HG03196 (cell line): ENCODE measurements at regions not wholly inside any gene's neighbourhood (a gene's known extent, or its start where the extent isn't known, plus 50 kb on each side); places are given as distances from the start of the nearest gene placed in this dataset.

Source experiments
- ATAC-seq: cut with Tn5 transposase; IDR thresholded peaks from one replicate; pipeline ENCODE4 v1.9.1; 2021; ENCODE audit not compliant: unreplicated experiment

DNA sequence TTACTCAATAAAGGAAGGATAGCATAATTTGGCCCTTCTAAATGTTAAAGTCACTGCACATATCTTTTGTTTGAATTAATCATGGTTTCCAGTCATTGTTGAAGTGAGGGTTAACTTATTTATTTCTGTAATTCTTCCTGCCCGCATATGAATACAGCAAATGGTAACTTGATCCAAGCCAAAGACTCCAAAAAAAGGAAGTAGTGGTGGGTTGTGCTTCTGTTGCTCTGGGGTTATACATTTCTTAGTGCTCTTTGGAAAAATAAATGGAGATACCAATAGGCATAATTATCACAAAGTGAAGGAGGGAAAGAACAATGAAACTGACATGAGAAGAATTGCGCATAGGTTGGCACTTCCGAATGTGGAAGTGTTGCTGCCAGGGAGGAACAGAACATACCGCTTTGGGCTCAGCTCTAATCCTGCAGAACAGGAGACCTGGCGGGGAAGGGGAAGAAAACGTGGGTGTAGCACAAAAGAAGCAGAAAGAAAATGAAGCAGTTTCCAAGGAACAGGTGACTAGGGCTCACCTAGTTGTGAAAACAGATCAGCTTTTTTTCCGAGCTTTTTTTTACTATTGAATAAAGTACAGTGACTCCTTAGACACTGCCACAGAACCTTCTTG is 69.7 kb upstream of the TAF11L2 start:
- ATAC-seq: no peak

DNA sequence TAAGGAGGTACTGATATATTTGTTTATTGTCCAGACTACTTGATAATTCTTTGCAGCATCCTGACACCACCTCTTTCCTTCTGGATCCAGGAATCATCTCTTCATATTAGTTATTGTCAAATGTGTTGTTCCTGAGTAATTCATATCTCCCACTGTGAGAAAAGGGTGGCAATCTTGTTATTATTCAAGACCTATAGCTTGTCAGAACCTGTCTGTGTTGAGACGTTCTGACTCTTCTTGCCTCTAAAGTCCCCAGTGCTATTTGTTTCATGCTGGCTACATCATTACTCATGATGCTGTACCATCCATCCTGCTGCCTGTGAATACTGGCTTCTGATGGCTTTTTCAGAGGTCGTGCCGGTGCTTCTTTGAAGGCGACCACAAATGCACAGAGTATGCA is 68.7 kb upstream of the TAF11L2 start:
- ATAC-seq: no peak

DNA sequence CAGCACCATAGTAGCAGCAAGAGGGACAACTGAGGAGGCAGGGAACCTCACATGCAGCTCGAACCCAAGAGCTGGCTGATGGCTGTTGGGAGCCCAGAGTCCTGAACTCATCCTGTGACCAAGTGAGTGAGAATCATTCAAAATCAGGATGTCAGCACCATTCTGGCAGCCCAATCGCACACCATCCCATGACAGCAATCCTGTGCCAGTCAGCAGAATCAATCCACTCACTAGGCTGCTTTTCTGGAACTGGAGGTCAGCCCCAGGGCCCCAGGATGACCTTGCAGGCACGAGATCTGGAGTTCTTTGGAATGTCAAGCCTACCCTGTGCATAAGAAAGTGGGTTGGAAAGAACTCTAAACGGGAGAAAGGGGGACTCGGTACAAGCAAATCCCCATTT is 67.8 kb upstream of the TAF11L2 start:
- ATAC-seq: no peak

DNA sequence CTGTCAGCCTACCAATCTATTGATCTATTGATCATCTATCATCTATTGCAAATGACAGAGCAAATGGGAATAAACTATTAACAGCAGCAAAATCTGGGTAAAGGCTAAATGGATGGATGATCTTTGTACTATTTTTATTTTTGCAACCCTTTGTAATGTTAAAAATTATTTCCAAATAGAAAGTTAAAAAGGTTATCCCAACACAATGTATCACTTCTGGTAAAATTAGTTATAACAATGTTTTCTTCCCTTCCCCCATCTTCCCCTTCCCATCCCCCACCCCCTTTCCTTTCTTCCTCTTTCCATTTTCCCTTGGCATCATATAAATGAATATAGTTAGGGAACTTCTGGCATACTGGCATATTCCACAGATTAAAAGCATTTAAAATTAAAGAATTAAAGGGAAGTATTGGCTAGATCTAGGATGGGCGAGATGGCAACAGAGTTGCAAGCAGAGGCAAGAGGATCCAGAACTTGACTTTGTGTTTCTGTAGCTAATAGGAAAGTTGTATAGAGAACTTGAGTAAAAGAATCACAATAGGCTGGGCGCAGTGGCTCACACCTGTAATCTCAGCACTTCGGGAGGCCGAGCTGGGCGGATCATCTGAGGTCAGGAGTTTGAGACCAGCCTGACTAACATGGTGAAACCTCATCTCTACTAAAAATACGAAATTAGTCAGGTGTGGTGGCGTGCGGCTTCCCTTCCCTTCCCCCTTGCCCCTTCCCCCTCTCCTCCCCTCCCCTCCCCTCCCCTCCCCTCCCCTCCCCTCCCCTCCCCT is 66.6 kb upstream of the TAF11L2 start:
- ATAC-seq: no peak

DNA sequence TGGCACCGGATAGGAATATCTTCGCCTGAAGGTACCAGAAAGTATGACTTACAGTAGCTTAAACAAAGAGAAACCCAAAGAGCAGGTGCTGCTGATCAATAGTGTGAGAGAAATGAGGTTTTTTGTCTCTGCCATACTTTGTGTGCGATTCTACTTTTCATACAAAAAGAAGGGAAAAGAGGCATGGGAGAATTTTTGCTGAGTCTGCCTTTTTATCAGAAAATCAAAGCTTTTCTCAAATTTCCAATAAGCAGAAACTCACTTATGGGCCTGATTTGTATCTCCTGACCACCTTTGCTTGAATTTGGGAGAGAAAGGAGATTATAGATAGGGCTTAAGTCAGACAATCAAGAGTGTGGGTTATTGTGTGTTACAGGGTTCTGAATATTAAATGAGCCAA is 65.5 kb upstream of the TAF11L2 start:
- no peak for ATAC-seq

DNA sequence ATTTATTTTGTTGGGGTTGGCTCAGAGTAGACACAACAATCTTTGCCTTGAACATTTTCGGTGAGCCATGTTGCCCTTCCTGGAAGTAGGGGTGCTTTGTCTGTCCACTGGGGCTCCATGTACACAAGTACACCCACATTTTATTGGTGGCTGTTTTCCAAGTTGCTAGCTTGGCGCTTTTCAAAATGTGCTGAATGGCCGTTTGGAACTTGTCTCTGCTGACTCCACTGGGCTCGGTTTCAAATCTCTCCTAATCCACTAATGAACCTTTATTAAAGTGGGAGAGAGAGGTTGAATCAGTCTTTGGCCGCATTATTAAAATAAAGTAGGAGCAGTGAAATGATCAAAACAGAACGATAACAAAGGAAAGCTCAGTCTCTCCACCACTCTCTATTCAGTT is 64.6 kb upstream of the TAF11L2 start:
- no peak for ATAC-seq

DNA sequence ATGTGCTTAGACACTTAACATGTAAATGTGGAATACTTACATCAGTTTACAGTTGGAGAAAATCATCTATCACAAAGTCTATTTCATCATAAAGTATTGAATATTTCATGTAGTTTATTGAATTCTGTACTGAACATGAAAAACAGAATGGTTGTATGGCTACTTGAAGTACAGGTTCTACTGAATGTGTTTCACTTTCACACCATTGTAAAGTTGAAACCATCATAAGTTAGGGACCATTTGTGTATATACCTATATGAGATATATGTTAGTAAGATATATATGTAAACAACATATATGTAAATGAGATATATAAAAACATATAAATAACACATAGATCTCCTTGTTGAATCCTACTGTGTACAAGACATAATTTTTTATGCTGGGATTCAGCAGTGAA is 63.0 kb upstream of the TAF11L2 start:
- ATAC-seq: no peak

DNA sequence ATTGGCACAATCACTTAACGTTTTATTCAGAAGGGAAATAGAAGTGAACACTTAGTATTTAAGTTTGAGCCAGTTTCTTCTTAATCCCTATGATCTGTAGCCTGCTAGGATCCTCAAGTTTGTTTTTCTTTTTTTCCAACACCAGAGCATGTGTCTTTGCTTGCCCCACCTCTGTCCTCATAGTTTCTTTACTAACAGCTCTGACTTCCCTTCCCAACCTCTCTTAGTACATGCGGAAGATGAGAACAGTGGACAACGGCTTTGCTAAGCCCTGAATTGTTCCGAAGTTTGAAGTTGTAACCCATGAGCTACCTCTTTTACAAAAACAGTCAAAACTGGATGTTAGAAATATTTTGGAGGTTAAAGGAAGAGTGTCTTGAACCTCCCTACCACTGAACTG is 61.7 kb upstream of the TAF11L2 start:
- peak; percentile 48 for ATAC-seq

DNA sequence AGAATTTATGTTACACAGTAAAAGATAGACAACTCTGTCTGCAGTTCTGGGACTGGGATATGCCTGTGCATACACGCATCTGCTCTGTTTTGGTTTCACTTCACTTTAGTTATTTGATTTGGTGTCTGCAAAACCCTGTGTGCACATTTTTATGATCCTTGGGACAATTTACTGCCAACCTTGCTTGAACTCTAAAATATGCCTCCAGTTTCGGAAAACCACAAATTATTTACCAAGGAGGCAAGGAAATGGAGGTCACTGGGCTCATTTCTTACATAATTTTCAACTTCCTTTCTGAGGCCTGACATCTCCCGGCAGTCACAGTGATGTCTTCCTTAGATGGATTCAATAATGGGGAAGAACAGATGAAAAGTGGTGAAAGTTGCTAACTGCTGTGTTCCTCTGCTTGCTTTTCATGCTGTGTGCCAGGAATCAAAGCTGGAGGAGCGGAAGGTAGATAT is 61.2 kb upstream of the TAF11L2 start:
- peak; percentile 72 for ATAC-seq

DNA sequence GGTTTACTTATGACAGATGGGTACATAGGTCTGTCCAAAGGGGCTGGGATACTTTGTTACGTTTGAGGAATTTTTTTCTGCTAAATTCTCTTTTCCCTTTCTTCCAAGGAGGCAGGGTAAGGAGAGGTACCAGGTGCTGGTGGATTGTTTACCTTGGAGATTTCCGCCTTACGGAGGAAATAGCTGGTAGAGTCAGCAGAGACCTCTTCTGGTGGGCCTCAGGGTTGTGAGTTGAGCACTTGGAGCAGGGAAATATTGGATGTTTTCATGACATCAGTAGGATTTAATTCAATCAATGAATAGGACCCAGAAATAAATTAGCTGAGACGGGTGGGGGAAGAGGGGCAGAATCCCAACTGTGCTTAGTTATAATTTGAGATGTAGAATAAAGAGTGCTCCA is 60.0 kb upstream of the TAF11L2 start:
- no peak for ATAC-seq

DNA sequence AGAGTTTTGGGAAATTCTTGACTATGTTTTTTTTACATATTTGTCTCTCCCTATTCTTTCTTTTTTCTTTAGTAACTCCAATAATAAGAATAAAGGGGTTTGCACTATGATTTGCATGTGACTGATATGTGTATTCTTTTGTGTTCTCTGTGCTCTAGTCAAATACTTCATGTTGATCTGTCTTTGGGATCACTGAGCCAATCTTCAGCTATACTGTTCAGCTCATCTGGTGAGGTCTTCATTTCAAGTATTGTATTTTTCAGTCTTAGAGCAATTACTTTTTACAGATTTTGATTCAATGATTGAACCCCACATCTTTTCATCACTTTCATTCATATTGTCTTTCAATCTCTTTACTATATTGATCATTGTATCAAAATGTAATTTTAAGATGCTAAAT is 58.1 kb upstream of the TAF11L2 start:
- ATAC-seq: no peak

DNA sequence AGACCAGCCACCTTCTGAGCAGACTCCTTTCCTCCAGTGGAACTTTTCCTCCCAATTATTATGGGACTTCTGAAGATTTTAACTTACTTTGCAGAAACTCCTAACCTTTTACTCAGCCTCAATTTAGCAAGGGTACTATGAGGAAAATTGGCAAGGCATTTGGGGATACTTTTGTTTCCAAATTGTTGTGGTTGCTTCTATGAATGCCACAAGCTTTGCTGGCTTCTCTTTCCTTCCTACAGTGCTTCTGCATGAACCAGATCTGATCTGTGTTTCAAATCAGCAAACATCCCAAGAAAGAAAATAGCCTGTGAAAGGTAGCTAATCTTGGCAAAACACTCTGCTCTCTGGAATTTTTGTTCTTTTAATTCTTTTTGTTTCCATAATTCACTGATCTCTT is 57.3 kb upstream of the TAF11L2 start:
- no peak for ATAC-seq

DNA sequence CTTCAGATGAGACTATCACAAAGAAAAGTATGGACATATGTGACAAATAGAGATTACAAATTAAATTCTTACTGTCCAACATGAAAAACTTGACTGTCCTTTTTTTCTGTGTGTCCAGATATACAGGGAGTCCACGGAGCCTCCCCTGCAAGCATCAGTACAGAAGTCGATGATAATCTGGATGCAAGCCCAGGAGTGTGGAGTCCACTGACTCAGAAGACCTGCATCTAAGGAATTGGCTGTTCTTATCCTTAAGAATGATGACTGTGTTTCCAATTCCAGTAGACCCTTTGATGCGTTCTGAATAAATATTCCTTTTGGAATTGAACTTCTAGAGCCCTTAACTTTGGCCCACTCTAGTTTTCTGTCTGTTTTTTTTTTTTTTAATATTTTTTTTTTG is 56.7 kb upstream of the TAF11L2 start:
- ATAC-seq: no peak

DNA sequence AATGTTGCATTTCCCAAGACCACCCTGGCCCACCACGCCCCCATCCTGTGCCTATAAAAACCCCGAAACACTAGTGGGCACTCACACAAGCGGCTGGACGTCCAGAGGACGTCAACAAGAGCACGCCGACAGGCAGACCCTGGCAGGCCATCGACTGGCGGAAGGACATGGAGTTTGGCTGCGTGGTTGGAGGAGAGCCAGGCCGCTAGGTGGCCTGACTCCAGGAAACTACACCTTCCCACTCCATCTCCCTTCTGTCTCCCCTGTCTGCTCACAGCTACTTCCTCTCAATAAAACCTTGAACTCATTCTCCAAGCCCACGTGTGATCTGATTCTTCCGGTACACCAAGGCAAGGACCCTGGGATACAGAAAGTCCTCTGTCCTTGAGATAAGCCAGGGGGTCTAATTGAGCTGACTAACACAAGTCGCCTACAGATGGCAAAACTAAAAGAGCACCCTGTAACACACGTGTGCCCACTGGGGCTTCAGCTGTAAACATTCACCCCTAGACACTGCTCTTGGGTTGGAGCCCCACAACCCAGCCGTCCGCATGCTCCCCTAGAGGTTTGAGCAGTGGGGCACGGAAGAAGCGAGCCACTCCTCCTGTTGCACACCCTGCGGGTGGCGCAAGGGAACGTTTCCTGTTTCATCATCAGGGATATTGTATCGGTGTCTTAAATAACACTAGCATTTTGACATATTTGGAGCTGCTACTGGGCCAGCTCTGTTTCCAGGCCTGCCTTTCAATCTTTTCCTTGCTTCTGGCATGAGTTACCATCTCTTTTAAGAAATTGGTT is 54.5 kb upstream of the TAF11L2 start:
- ATAC-seq: no peak

DNA sequence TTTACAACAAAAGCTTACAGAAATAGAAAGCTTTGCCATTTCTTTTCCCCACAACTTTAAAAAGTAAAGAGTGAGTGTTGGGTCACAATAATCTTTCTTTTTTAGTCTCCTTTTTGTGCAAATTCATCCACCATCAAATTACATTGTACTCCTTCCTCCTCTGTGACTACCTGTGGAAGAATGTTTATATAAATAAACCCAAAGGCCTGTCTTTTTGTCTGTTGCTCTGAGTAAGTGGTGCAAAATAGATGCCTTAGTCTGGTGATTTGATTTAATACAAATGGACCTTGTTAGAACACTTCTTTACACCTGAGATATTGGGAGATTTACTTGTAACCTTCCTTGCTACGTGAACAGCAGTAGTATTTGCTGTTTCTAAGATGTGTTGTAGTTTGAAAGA is 53.5 kb upstream of the TAF11L2 start:
- no peak for ATAC-seq

DNA sequence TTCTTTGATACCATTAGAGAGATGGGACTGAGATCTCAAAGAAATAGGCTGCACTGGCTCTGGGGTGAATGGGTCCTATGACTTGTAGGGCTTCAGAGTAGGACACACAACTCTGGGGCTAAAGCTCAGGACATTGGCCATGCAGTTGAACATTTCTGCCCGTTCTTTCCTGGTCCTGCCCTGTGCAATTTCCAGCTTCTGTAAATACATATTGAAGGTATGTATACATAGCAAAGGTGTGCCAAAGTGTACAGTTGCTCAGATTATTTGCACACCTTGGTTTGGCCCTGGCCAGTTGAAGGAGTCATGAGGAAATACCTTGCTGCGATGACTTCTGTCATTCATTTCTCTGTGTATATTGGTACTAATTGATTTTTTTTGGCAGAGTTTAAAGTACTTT is 52.8 kb upstream of the TAF11L2 start:
- ATAC-seq: no peak
